ENCODE measurements at regions not wholly inside any gene's neighbourhood (a gene's known extent, or its start where the extent isn't known, plus 50 kb on each side); places are given as distances from the start of the nearest gene placed in this dataset.

DNA sequence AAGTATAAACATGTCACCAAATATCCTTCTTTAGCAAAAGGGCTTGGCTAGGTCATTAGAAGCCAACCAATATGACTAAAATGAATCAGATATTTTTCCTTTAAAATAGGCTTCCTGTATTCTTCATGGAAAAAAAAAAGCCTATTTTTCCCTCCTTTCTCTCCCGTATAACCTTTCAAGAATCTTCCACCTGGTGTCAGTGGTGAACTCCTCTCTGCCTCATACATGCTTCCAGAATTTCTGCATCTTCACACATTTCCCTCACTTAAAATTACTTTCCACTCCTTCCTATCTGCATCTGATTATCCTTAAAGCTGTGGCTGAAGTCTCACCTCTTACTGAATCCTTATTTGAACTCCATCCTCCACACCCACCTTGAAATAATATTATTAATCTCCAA, 116.9 kb upstream of the FANCL start:
- DNase-seq (no peak), ATAC-seq (no peak)
- Histone ChIP-seq H3K27ac (no peak overlapping the region), H3K27me3 (ENCODE audit: insufficient read depth in 3 of 3, low read length in 2 of 3) (no peaks in the 10 kb centered on the region), H3K9me3 (no peaks in the 10 kb centered on the region), H3K4me3 (no peak overlapping the region), H3K4me1 (no peaks in the 10 kb centered on the region), H3K36me3 (ENCODE audit: insufficient read depth in 1 of 2, low read depth in 1 of 2) (no peaks in the 10 kb centered on the region)
- intact Hi-C loops (cut with DNase I): no loop called here
- 34 to 41% (median 38%) methylated on average over 1 of the region's 1 CpG for WGBS, 3 donors
- TF ChIP-seq CTCF (IDR thresholded peaks at IDR 0.05): no peak

- H3K4me1 ChIP-seq: no peaks in the 10 kb centered on the region
- TF ChIP-seq CTCF (IDR thresholded peaks at IDR 0.05): no peak
- H3K27me3 ChIP-seq (ENCODE audit: insufficient read depth in 3 of 3, low read length in 2 of 3): no peaks in the 10 kb centered on the region
- intact Hi-C loops (cut with DNase I): no loop called here
- no peaks in the 10 kb centered on the region for H3K9me3 ChIP-seq
- no peaks in the 10 kb centered on the region for H3K36me3 ChIP-seq (ENCODE audit: insufficient read depth in 1 of 2, low read depth in 1 of 2)
- WGBS, 3 donors: 17 to 20% (median 20%) methylated on average over 2 of the region's 2 CpGs
- DNase-seq (no peak), ATAC-seq (no peak)
- no peak overlapping the region for H3K27ac ChIP-seq
- H3K4me3 ChIP-seq: no peak overlapping the region
Measured at GRCh38 chr2:58357521-58357920, 116.4 kb upstream of the FANCL start.

DNA sequence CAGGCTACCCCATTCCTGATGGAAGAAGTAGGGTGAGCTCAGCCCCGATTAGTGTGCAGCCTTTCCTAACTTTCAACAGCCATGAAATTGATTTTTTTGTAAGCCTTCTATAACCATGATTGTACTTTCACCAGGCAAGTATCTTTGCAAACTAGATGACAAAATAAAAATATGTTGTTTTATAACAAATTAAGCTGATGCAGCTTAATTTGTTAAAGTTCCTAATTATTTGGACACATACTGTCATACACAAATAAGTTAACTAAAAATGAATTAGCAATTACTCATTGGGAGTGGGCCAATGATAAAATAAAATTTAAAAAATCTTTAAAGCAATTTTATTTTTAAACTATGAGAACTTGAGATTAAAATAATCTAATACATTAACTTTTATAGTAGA, 113.1 kb upstream of the FANCL start:
- intact Hi-C loops (cut with DNase I): no loop called here
- no peaks in the 10 kb centered on the region for H3K4me1 ChIP-seq
- no peaks in the 10 kb centered on the region for H3K36me3 ChIP-seq (ENCODE audit: insufficient read depth in 1 of 2, low read depth in 1 of 2)
- no peak overlapping the region for H3K27ac ChIP-seq
- H3K9me3 ChIP-seq: no peaks in the 10 kb centered on the region
- H3K27me3 ChIP-seq (ENCODE audit: insufficient read depth in 3 of 3, low read length in 2 of 3): no peaks in the 10 kb centered on the region
- no peak for DNase-seq
- no peak overlapping the region for H3K4me3 ChIP-seq
- WGBS, 3 donors: 24 to 56% (median 28%) methylated on average over 1 of the region's 1 CpG
- TF ChIP-seq CTCF (IDR thresholded peaks at IDR 0.05): no peak
- ATAC-seq: no peak

DNA sequence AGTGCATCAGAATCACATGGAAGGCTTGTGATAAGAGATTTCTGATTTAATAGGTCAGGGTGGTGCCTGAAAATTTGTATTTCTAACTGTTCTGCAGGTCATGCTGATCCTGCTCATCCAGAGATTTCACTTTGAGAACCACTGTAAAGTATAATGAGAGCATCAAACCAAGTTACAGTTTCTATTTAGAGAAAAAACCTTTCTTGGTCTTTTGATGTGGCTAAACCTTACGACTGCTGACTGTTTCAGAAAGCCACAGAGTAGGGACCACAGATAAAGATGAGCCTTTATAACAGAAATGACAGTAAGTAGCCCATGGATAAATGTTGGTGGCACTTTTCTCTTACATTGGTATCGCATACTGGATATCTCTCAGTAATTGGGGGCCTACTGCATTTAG, 109.4 kb upstream of the FANCL start:
- Histone ChIP-seq H3K27ac (no peak overlapping the region), H3K4me1 (no peaks in the 10 kb centered on the region), H3K27me3 (ENCODE audit: insufficient read depth in 3 of 3, low read length in 2 of 3) (no peaks in the 10 kb centered on the region), H3K9me3 (no peaks in the 10 kb centered on the region), H3K36me3 (ENCODE audit: insufficient read depth in 1 of 2, low read depth in 1 of 2) (no peaks in the 10 kb centered on the region), H3K4me3 (no peak overlapping the region)
- TF ChIP-seq CTCF (IDR thresholded peaks at IDR 0.05): no peak
- ATAC-seq: no peak
- WGBS, 3 donors: 67 to 91% (median 81%) methylated on average over 2 of the region's 2 CpGs
- no peak for DNase-seq
- intact Hi-C loops (cut with DNase I): no loop called here

- no peaks in the 10 kb centered on the region for H3K4me1 ChIP-seq
- no peaks in the 10 kb centered on the region for H3K27me3 ChIP-seq (ENCODE audit: insufficient read depth in 3 of 3, low read length in 2 of 3)
- H3K36me3 ChIP-seq (ENCODE audit: insufficient read depth in 1 of 2, low read depth in 1 of 2): no peaks in the 10 kb centered on the region
- TF ChIP-seq CTCF (IDR thresholded peaks at IDR 0.05): no peak
- intact Hi-C loops (cut with DNase I): no loop called here
- DNase-seq (no peak), ATAC-seq (no peak)
- H3K9me3 ChIP-seq: no peaks in the 10 kb centered on the region
- H3K27ac ChIP-seq: no peak overlapping the region
- WGBS, 3 donors: 21 to 27% (median 26%) methylated on average over 1 of the region's 1 CpG
- H3K4me3 ChIP-seq: no peak overlapping the region
Measured at GRCh38 chr2:58347810-58348209, 106.7 kb upstream of the FANCL start.
